ENCODE measurements at regions not wholly inside any gene's neighbourhood (a gene's known extent, or its start where the extent isn't known, plus 50 kb on each side); places are given as distances from the start of the nearest gene placed in this dataset.

DNA sequence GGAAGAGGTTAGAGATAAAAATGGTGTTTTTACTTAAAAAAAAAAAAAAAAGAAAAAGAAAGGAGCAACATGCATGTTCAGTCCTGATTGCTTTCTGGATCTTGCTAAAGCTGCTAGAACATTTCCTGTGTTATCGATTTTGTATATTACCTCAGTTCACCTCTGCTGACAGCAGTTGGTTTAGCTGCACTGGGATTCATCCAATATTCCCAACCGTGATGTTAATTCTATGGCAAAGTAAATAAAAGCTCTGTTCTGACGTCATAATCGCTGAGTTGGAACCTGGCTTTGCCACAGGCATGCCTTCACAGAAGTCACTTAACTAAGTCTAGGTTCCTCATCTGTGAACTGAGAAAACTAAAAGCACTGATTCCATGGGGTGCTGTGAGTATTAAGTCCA is 90.7 kb upstream of the SORBS2 start:
- Histone ChIP-seq H3K9ac (no peak overlapping the region), H3K27ac (no peak overlapping the region), H3K79me2 (ENCODE audit: insufficient read depth) (no peaks in the 10 kb centered on the region), H2AFZ (no peak overlapping the region), H3K9me2 (ENCODE audit: insufficient read depth) (no peaks in the 10 kb centered on the region), H3K9me3 (ENCODE audit: low read depth) (no peaks in the 10 kb centered on the region), H3K27me3 (replicated peaks; ENCODE audit: insufficient read depth) (peaks cover 7% of the 10 kb centered on the region; the same call in 1 of the 2 replicates), H3F3A (ENCODE audit: insufficient read depth) (no peaks in the 10 kb centered on the region), H3K36me3 (ENCODE audit: low read depth) (no peaks in the 10 kb centered on the region), H4K20me1 (ENCODE audit: insufficient read depth) (no peaks in the 10 kb centered on the region), H3K4me1 (ENCODE audit: insufficient read depth) (no peaks in the 10 kb centered on the region), H3K4me3 (no peak overlapping the region), H3K4me2 (ENCODE audit: unreplicated experiment) (no peak overlapping the region)
- in situ Hi-C loops (cut with MboI), result no loop called here
- DNase-seq, result peak; percentile 5
- no peak for TF ChIP-seq EZH2 (IDR thresholded peaks at IDR 0.05; ENCODE audit: insufficient read depth, poor library complexity, severe bottlenecking)
- no peak for TF ChIP-seq EZH2phosphoT487 (IDR thresholded peaks at IDR 0.05; ENCODE audit: insufficient read depth, low read depth)
- 34% methylated on average over 4 of the region's 4 CpGs for WGBS, 2 experiments (ENCODE audit: low coverage in 1 of 2, low lambda C conversion rate in 2 of 2, missing lambda C conversion rate in 2 of 2)

DNA sequence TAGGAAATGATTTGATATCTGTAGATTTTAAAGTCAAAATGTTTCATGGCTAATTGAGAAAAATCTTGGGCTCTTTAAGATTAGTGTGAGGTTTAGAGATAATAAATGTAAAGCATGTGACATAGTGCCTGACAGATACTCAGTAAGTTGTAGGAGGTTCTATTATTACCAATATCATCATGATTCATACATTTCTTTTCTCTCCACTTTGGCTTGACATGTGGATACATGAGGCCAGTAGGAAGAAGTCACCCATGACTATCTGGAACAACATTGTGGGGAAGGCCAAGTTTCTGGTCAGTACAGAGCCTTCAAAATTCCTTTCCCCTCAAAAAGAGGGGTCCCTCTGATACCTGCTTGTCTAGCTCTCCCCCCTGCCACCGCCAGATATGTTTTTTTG is 91.2 kb upstream of the SORBS2 start:
- TF ChIP-seq EZH2phosphoT487 (IDR thresholded peaks at IDR 0.05; ENCODE audit: insufficient read depth, low read depth) (no peak), EZH2 (IDR thresholded peaks at IDR 0.05; ENCODE audit: insufficient read depth, poor library complexity, severe bottlenecking) (no peak)
- H2AFZ ChIP-seq, result no peak overlapping the region
- H3K4me1 ChIP-seq (ENCODE audit: insufficient read depth), result no peaks in the 10 kb centered on the region
- H3K27me3 ChIP-seq (replicated peaks; ENCODE audit: insufficient read depth), result peaks cover 7% of the 10 kb centered on the region; the same call in 1 of the 2 replicates
- in situ Hi-C loops (cut with MboI), result no loop called here
- no peaks in the 10 kb centered on the region for H3K9me3 ChIP-seq (ENCODE audit: low read depth)
- H3F3A ChIP-seq (ENCODE audit: insufficient read depth), result no peaks in the 10 kb centered on the region
- no peaks in the 10 kb centered on the region for H3K79me2 ChIP-seq (ENCODE audit: insufficient read depth)
- H3K4me2 ChIP-seq (ENCODE audit: unreplicated experiment), result no peak overlapping the region
- no peak overlapping the region for H3K4me3 ChIP-seq
- 57 to 64% methylated on average over 1 of the region's 1 CpG for WGBS, 2 experiments (ENCODE audit: low coverage in 1 of 2, low lambda C conversion rate in 2 of 2, missing lambda C conversion rate in 2 of 2)
- H4K20me1 ChIP-seq (ENCODE audit: insufficient read depth), result no peaks in the 10 kb centered on the region
- H3K27ac ChIP-seq, result no peak overlapping the region
- no peak for DNase-seq
- H3K36me3 ChIP-seq (ENCODE audit: low read depth), result no peaks in the 10 kb centered on the region
- no peak overlapping the region for H3K9ac ChIP-seq
- H3K9me2 ChIP-seq (ENCODE audit: insufficient read depth), result no peaks in the 10 kb centered on the region

DNA sequence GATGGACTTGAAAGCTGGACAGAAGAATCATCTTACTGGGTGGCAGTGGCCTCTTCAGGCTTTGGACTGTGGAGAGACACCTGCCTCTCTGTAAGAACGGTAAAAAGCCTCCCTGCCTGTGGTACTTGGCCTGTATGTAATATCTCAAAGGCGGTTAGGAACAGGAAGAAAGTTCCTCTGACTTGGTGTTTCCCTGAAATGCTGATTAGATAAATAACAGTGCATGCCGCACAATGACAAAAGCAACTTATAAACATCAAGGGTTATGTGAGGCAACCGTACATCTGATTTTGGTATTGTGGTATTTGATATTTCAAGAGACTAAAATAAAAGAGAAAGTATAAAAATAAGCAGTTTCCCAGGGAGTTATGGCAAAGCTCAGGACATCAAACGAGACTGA is 92.4 kb upstream of the SORBS2 start:
- H3K79me2 ChIP-seq (ENCODE audit: insufficient read depth), result no peaks in the 10 kb centered on the region
- H3K27ac ChIP-seq, result no peak overlapping the region
- no peaks in the 10 kb centered on the region for H3K9me3 ChIP-seq (ENCODE audit: low read depth)
- no peak overlapping the region for H3K9ac ChIP-seq
- H2AFZ ChIP-seq, result no peak overlapping the region
- in situ Hi-C loops (cut with MboI), result no loop called here
- WGBS, 2 experiments (ENCODE audit: low coverage in 1 of 2, low lambda C conversion rate in 2 of 2, missing lambda C conversion rate in 2 of 2), result 62 to 63% methylated on average over 5 of the region's 5 CpGs
- H3K4me1 ChIP-seq (ENCODE audit: insufficient read depth), result no peaks in the 10 kb centered on the region
- no peaks in the 10 kb centered on the region for H3F3A ChIP-seq (ENCODE audit: insufficient read depth)
- H3K4me2 ChIP-seq (ENCODE audit: unreplicated experiment), result no peak overlapping the region
- TF ChIP-seq EZH2phosphoT487 (IDR thresholded peaks at IDR 0.05; ENCODE audit: insufficient read depth, low read depth) (no peak), EZH2 (IDR thresholded peaks at IDR 0.05; ENCODE audit: insufficient read depth, poor library complexity, severe bottlenecking) (no peak)
- DNase-seq, result no peak
- no peaks in the 10 kb centered on the region for H3K36me3 ChIP-seq (ENCODE audit: low read depth)
- H4K20me1 ChIP-seq (ENCODE audit: insufficient read depth), result no peaks in the 10 kb centered on the region
- no peak overlapping the region for H3K4me3 ChIP-seq
- H3K9me2 ChIP-seq (ENCODE audit: insufficient read depth), result no peaks in the 10 kb centered on the region
- peaks cover 6% of the 10 kb centered on the region; the same call in 1 of the 2 replicates for H3K27me3 ChIP-seq (replicated peaks; ENCODE audit: insufficient read depth)

DNA sequence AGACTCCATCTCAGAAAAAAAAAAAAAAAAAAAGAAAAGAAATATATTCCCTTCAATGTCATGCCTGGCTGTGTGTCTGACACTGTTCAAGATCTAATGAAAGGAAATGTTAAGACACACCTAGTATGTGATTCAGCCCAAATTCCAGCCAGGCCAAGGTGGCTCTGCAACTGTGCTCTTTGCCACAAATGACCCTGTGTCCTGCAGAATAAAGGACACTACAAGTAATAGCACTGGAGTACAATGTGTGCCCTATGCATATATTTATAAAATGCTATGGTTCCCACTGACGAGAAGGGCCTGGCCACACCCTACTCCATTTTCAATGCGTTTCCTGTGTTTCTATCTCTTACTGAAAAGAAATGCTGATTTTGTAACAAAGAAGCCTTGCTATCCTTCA is 98.0 kb upstream of the SORBS2 start:
- H3K27me3 ChIP-seq (replicated peaks; ENCODE audit: insufficient read depth), result no peaks in the 10 kb centered on the region
- H3K9me2 ChIP-seq (ENCODE audit: insufficient read depth), result no peaks in the 10 kb centered on the region
- DNase-seq, result no peak
- 74 to 75% methylated on average over 2 of the region's 2 CpGs for WGBS, 2 experiments (ENCODE audit: low coverage in 1 of 2, low lambda C conversion rate in 2 of 2, missing lambda C conversion rate in 2 of 2)
- no peak overlapping the region for H3K9ac ChIP-seq
- no peaks in the 10 kb centered on the region for H4K20me1 ChIP-seq (ENCODE audit: insufficient read depth)
- peaks cover 8% of the 10 kb centered on the region; the same call in 1 of the 2 replicates for H3K4me1 ChIP-seq (ENCODE audit: insufficient read depth)
- in situ Hi-C loops (cut with MboI), result no loop called here
- H3K36me3 ChIP-seq (ENCODE audit: low read depth), result no peaks in the 10 kb centered on the region
- H3K79me2 ChIP-seq (ENCODE audit: insufficient read depth), result no peaks in the 10 kb centered on the region
- H3K9me3 ChIP-seq (ENCODE audit: low read depth), result no peaks in the 10 kb centered on the region
- H3K4me2 ChIP-seq (ENCODE audit: unreplicated experiment), result no peak overlapping the region
- no peaks in the 10 kb centered on the region for H3F3A ChIP-seq (ENCODE audit: insufficient read depth)
- no peak for TF ChIP-seq EZH2 (IDR thresholded peaks at IDR 0.05; ENCODE audit: insufficient read depth, poor library complexity, severe bottlenecking)
- TF ChIP-seq EZH2phosphoT487 (IDR thresholded peaks at IDR 0.05; ENCODE audit: insufficient read depth, low read depth), result no peak
- H3K27ac ChIP-seq, result no peak overlapping the region
- no peak overlapping the region for H3K4me3 ChIP-seq
- no peak overlapping the region for H2AFZ ChIP-seq

DNA sequence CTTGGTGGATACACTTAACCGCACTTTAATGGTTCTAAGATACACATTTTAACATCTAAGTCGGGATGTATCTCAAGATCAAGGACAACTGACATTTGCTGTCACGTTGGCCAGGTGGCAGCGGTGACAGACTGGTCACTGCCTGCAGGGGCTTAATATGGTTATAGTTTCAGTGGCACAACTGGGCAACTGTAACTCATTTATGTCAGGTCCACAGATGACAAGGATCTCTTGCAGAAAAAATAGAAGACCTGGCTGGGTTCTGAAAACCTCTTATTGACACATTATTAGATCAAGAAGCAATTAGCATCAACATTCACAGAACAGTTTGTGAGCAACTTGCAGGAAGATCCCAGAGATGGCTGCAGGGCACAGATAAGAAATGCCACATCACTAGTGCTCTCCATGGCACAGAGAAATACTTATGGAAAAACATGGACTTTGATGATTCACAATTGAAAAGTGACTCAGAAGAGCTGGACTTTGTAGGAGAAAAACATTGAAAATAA is 99.6 kb upstream of the SORBS2 start:
- Histone ChIP-seq H3K9me3 (ENCODE audit: low read depth) (no peaks in the 10 kb centered on the region), H3K27me3 (replicated peaks; ENCODE audit: insufficient read depth) (no peaks in the 10 kb centered on the region), H3K36me3 (ENCODE audit: low read depth) (no peaks in the 10 kb centered on the region), H3K27ac (no peak overlapping the region), H3K4me3 (no peak overlapping the region), H3K4me1 (ENCODE audit: insufficient read depth) (peaks cover 8% of the 10 kb centered on the region; the same call in 1 of the 2 replicates), H2AFZ (no peak overlapping the region), H3K79me2 (ENCODE audit: insufficient read depth) (no peaks in the 10 kb centered on the region), H3K9ac (no peak overlapping the region), H4K20me1 (ENCODE audit: insufficient read depth) (no peaks in the 10 kb centered on the region), H3K4me2 (ENCODE audit: unreplicated experiment) (no peak overlapping the region), H3K9me2 (ENCODE audit: insufficient read depth) (no peaks in the 10 kb centered on the region), H3F3A (ENCODE audit: insufficient read depth) (no peaks in the 10 kb centered on the region)
- peak; percentile 50 for DNase-seq
- in situ Hi-C loops (cut with MboI), result no loop called here
- WGBS, 2 experiments (ENCODE audit: low coverage in 1 of 2, low lambda C conversion rate in 2 of 2, missing lambda C conversion rate in 2 of 2), result 67 to 71% methylated on average over 4 of the region's 4 CpGs
- TF ChIP-seq EZH2 (IDR thresholded peaks at IDR 0.05; ENCODE audit: insufficient read depth, poor library complexity, severe bottlenecking), result no peak
- TF ChIP-seq EZH2phosphoT487 (IDR thresholded peaks at IDR 0.05; ENCODE audit: insufficient read depth, low read depth), result no peak

Data from GM23248 (cell line).